Adrenal gland (tissue), 5 donors: ENCODE measurements at regions not wholly inside any gene's neighbourhood (a gene's known extent, or its start where the extent isn't known, plus 50 kb on each side); places are given as distances from the start of the nearest gene placed in this dataset.

Experiments
- POLR2A ChIP-seq, 2 donors: fragments of 450-650 bp; IDR thresholded peaks; one replicate each; pipeline ENCODE4 v1.6.1; 2017; ENCODE audit warnings: antibody characterized with exemption in 2 of 2, mild to moderate bottlenecking in 2 of 2, moderate library complexity in 1 of 2
- TF ChIP-seq, protein P1 (sequence below), 6 experiments: fragments of 450-650 bp in 4 of 6; fragments of 200-600 bp in 2 of 6; sonication (generic) in 1 of 6; IDR thresholded peaks; 1 replicate in 5 of 6; 2 replicates in 1 of 6; pipeline versions ENCODE4 v1.5.1 to v1.8.0; 2016 to 2021; ENCODE audit warnings: antibody characterized with exemption in 6 of 6, mild to moderate bottlenecking in 2 of 6, moderate library complexity in 1 of 6
- donor health status: DM: no; HTN: no; CAD: no.

DNA sequence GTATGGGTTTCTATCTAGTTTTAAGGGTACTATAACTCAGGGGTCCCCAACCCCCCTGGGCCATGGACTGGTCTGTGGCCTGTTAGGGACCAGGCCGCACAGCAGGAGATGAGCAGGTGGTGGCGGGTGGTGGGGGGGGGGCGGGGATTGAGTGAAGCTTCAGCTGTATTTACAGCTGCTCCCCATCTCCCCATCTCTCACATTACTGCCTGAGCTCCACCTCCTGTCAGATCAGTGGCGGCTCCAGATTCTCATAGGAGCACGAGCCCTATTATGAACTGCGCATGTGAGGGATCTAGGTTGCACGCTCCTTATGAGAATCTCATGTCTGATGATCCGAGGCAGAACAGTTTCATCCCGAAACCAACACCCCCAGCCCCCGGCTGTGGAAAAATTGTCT lies 95.1 kb upstream of the SLC45A1 start:
- TF ChIP-seq, protein P1, sequence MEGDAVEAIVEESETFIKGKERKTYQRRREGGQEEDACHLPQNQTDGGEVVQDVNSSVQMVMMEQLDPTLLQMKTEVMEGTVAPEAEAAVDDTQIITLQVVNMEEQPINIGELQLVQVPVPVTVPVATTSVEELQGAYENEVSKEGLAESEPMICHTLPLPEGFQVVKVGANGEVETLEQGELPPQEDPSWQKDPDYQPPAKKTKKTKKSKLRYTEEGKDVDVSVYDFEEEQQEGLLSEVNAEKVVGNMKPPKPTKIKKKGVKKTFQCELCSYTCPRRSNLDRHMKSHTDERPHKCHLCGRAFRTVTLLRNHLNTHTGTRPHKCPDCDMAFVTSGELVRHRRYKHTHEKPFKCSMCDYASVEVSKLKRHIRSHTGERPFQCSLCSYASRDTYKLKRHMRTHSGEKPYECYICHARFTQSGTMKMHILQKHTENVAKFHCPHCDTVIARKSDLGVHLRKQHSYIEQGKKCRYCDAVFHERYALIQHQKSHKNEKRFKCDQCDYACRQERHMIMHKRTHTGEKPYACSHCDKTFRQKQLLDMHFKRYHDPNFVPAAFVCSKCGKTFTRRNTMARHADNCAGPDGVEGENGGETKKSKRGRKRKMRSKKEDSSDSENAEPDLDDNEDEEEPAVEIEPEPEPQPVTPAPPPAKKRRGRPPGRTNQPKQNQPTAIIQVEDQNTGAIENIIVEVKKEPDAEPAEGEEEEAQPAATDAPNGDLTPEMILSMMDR (IDR thresholded peaks at IDR 0.05) = no peak
- TF ChIP-seq POLR2A (IDR thresholded peaks at IDR 0.05) = no peak
